Lower lobe of right lung (tissue), 2 donors: ENCODE measurements at regions not wholly inside any gene's neighbourhood (a gene's known extent, or its start where the extent isn't known, plus 50 kb on each side); places are given as distances from the start of the nearest gene placed in this dataset.
A peak's percentile ranks its signal among the peaks of the same experiment; 100 is the strongest.

ENCODE experiments used
- ATAC-seq, 2 donors: fragments of 200-7000 bp; cut with Tn5 transposase; one replicate each; pipeline ENCODE4 v1.9.1; 2020 to 2022; ENCODE audit warnings: mild to moderate bottlenecking in 2 of 2, moderate library complexity in 2 of 2
- DNase-seq: peaks from one replicate; pipeline ENCODE4 v3.0.0-alpha.2; 2020
- H3K27ac ChIP-seq: fragments of 200-600 bp; one replicate; pipeline ENCODE4 v1.8.0; 2022
- H3K27me3 ChIP-seq: fragments of 200-600 bp; one replicate; pipeline ENCODE4 v1.8.0; 2022; ENCODE audit warnings: low read depth
- H3K36me3 ChIP-seq: fragments of 200-600 bp; one replicate; pipeline ENCODE4 v1.8.0; 2022; ENCODE audit warnings: mild to moderate bottlenecking
- H3K4me1 ChIP-seq: fragments of 200-600 bp; one replicate; pipeline ENCODE4 v1.8.0; 2022
- H3K4me3 ChIP-seq: fragments of 200-600 bp; one replicate; pipeline ENCODE4 v1.8.0; 2022; ENCODE audit warnings: mild to moderate bottlenecking
- H3K9me3 ChIP-seq: fragments of 200-600 bp; one replicate; pipeline ENCODE4 v1.8.0; 2022
- CTCF ChIP-seq: fragments of 200-600 bp; IDR thresholded peaks from one replicate; pipeline ENCODE4 v1.8.0; 2022; ENCODE audit warnings: antibody characterized with exemption, mild to moderate bottlenecking
- intact Hi-C: fragments of 100-400 bp; cut with DNase I; formaldehyde crosslinking; loops from one replicate; pipeline ENCODE4 v1.11.0; 2022
- donor health status: DM: no; HTN: yes; CAD: no; lungs with severe emphysema.

- H3K4me1 ChIP-seq, result no peaks in the 10 kb centered on the region
- no peak for TF ChIP-seq CTCF
- DNase-seq, result no peak
- ATAC-seq, result peak in 1 of 2 donors; percentile 23
- peak overlapping the region; percentile 14 for H3K27ac ChIP-seq
- no peaks in the 10 kb centered on the region for H3K27me3 ChIP-seq
- no peaks in the 10 kb centered on the region for H3K36me3 ChIP-seq
- H3K9me3 ChIP-seq, result no peaks in the 10 kb centered on the region
- intact Hi-C loops, result no loop called here
- no peak overlapping the region for H3K4me3 ChIP-seq
Observed at GRCh38 chr7:22633954-22634474, 93.0 kb upstream of the IL6 start.

GRCh38 chr7:22633286-22633953 lies 93.6 kb upstream of the IL6 start:
- no peak overlapping the region for H3K27ac ChIP-seq
- no peaks in the 10 kb centered on the region for H3K4me1 ChIP-seq
- no peaks in the 10 kb centered on the region for H3K27me3 ChIP-seq
- no peak overlapping the region for H3K4me3 ChIP-seq
- intact Hi-C loops, result no loop called here
- DNase-seq (no peak), ATAC-seq (no peak)
- no peak for TF ChIP-seq CTCF
- no peaks in the 10 kb centered on the region for H3K9me3 ChIP-seq
- no peaks in the 10 kb centered on the region for H3K36me3 ChIP-seq

GRCh38 chr7:22632674-22633073 lies 94.3 kb upstream of the IL6 start:
- DNase-seq (no peak), ATAC-seq (no peak)
- TF ChIP-seq CTCF, result no peak
- intact Hi-C loops, result no loop called here
- Histone ChIP-seq H3K27ac (no peak overlapping the region), H3K4me1 (no peaks in the 10 kb centered on the region), H3K27me3 (no peaks in the 10 kb centered on the region), H3K36me3 (no peaks in the 10 kb centered on the region), H3K4me3 (no peak overlapping the region), H3K9me3 (no peaks in the 10 kb centered on the region)

GRCh38 chr7:22631730-22632129 lies 95.3 kb upstream of the IL6 start:
- no peak for ATAC-seq
- no peak for DNase-seq
- H3K27me3 ChIP-seq, result no peaks in the 10 kb centered on the region
- H3K27ac ChIP-seq, result no peak overlapping the region
- peaks cover 9% of the 10 kb centered on the region for H3K4me1 ChIP-seq
- H3K36me3 ChIP-seq, result no peaks in the 10 kb centered on the region
- H3K9me3 ChIP-seq, result no peaks in the 10 kb centered on the region
- intact Hi-C loops, result no loop called here
- H3K4me3 ChIP-seq, result no peak overlapping the region
- TF ChIP-seq CTCF, result no peak

GRCh38 chr7:22630069-22630468 lies 96.9 kb upstream of the IL6 start:
- TF ChIP-seq CTCF, result no peak
- no peak overlapping the region for H3K4me3 ChIP-seq
- H3K4me1 ChIP-seq, result peaks cover 9% of the 10 kb centered on the region
- intact Hi-C loops, result no loop called here
- H3K27ac ChIP-seq, result no peak overlapping the region
- DNase-seq, result no peak
- no peaks in the 10 kb centered on the region for H3K9me3 ChIP-seq
- H3K36me3 ChIP-seq, result no peaks in the 10 kb centered on the region
- ATAC-seq, result peak in 1 of 2 donors; percentile 30
- no peaks in the 10 kb centered on the region for H3K27me3 ChIP-seq
